Loucy (cell line): ENCODE measurements at regions not wholly inside any gene's neighbourhood (a gene's known extent, or its start where the extent isn't known, plus 50 kb on each side); places are given as distances from the start of the nearest gene placed in this dataset.

ENCODE experiments used
- EZH2phosphoT487 ChIP-seq: fragments of 200-600 bp; IDR thresholded peaks from 2 replicates; pipeline ENCODE4 v1.6.1; 2018; ENCODE audit warnings: antibody characterized with exemption, mild to moderate bottlenecking, moderate library complexity, borderline replicate concordance
- TF ChIP-seq, protein P1 (sequence below): fragments of 200-600 bp; sonication (generic); conservative IDR thresholded peaks from 2 replicates; pipeline ENCODE4 v1.5.1; 2014; ENCODE audit warnings: mild to moderate bottlenecking, antibody characterized with exemption, low read length

DNA sequence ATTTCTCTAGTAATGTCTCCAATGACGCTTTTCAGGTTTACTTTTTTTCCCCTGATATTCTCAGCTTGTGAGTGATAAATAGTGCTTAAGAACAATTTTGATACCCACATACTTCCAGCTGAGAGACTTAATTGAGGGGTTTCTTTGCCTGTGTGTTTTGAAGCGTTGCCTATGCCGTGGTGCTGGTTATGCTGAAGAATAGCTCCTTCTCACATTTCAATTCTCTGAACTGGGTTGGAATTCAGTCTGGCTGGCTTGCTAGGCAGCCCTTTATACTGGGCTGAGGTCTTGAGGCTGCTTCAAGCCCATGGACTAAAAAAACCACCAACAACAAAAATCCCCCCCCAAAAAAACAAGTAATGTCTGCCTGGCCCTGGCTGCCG lies 87.4 kb downstream of the CHST2 start:
- TF ChIP-seq, protein P1, sequence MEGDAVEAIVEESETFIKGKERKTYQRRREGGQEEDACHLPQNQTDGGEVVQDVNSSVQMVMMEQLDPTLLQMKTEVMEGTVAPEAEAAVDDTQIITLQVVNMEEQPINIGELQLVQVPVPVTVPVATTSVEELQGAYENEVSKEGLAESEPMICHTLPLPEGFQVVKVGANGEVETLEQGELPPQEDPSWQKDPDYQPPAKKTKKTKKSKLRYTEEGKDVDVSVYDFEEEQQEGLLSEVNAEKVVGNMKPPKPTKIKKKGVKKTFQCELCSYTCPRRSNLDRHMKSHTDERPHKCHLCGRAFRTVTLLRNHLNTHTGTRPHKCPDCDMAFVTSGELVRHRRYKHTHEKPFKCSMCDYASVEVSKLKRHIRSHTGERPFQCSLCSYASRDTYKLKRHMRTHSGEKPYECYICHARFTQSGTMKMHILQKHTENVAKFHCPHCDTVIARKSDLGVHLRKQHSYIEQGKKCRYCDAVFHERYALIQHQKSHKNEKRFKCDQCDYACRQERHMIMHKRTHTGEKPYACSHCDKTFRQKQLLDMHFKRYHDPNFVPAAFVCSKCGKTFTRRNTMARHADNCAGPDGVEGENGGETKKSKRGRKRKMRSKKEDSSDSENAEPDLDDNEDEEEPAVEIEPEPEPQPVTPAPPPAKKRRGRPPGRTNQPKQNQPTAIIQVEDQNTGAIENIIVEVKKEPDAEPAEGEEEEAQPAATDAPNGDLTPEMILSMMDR, result no peak
- TF ChIP-seq EZH2phosphoT487, result no peak
